Natural killer cell (primary cell): ENCODE measurements at regions not wholly inside any gene's neighbourhood (a gene's known extent, or its start where the extent isn't known, plus 50 kb on each side); places are given as distances from the start of the nearest gene placed in this dataset.
"Not testable (repeated sequence)": the region's sequence is repeated elsewhere in the genome, so short reads cannot be mapped to it uniquely, and the experiment has no call there.

Experiments used
- ATAC-seq, 3 donors: fragments of 150-1000 bp in 2 of 3; fragments of 200-7000 bp in 1 of 3; cut with Tn5 transposase; 1 replicate in 1 of 3; 2 replicates in 2 of 3; pipeline ENCODE4 v1.10.0; 2021; ENCODE audit warnings: mild to moderate bottlenecking in 2 of 3, moderate library complexity in 2 of 3
- DNase-seq, 2 donors: peaks; one replicate each; pipeline versions ENCODE4 v3.0.0 to v3.0.0-alpha.2; 2013 to 2021; ENCODE audit warnings: mixed read lengths in 1 of 2
- H3K27ac ChIP-seq: one replicate; pipeline ENCODE4 v1.5.1; 2013; ENCODE audit warnings: mild to moderate bottlenecking, low read length
- H3K27me3 ChIP-seq: one replicate; pipeline ENCODE4 v1.6.1; 2013; ENCODE audit warnings: low read length; ENCODE audit not compliant: control insufficient read depth, insufficient read depth
- H3K36me3 ChIP-seq: one replicate; pipeline ENCODE4 v1.6.1; 2013; ENCODE audit warnings: low read length; ENCODE audit not compliant: control insufficient read depth, insufficient read depth
- H3K4me1 ChIP-seq: one replicate; pipeline ENCODE4 v1.6.1; 2013; ENCODE audit warnings: low read length; ENCODE audit not compliant: control insufficient read depth, insufficient read depth
- H3K4me3 ChIP-seq: one replicate; pipeline ENCODE4 v1.5.1; 2013; ENCODE audit warnings: low read length
- H3K9me3 ChIP-seq: one replicate; pipeline ENCODE4 v1.6.1; 2013; ENCODE audit warnings: low read length; ENCODE audit not compliant: control insufficient read depth, insufficient read depth
- H3K27ac Mint-ChIP-seq, 2 donors: one replicate each; pipeline ENCODE4 v1.8.0; 2022; ENCODE audit warnings: mild to moderate bottlenecking in 2 of 2, mixed read lengths in 2 of 2, moderate library complexity in 1 of 2
- H3K27me3 Mint-ChIP-seq, 2 donors: one replicate each; pipeline ENCODE4 v1.8.0; 2022; ENCODE audit warnings: low read depth in 2 of 2, mixed read lengths in 2 of 2
- H3K36me3 Mint-ChIP-seq: one replicate; pipeline ENCODE4 v1.8.0; 2022; ENCODE audit warnings: mixed read lengths
- H3K4me1 Mint-ChIP-seq, 2 donors: one replicate each; pipeline ENCODE4 v1.8.0; 2022; ENCODE audit warnings: mixed read lengths in 2 of 2
- H3K4me3 Mint-ChIP-seq: one replicate; pipeline ENCODE4 v1.8.0; 2022; ENCODE audit warnings: mild to moderate bottlenecking, moderate library complexity, mixed read lengths
- H3K9me3 Mint-ChIP-seq, 2 donors: one replicate each; pipeline ENCODE4 v1.8.0; 2022; ENCODE audit warnings: mixed read lengths in 2 of 2
- CTCF ChIP-seq: fragments of 200-600 bp; IDR thresholded peaks from one replicate; pipeline ENCODE4 v1.8.0; 2022; ENCODE audit warnings: antibody characterized with exemption
- WGBS: methylation state at CpG from one replicate; pipeline ENCODE4 v1.1.7; 2013; ENCODE audit warnings: missing lambda C conversion rate; ENCODE audit not compliant: insufficient coverage; 5-methylcytosine and 5-hydroxymethylcytosine counted together
- intact Hi-C: fragments of 100-400 bp; cut with micrococcal nuclease; formaldehyde crosslinking; loops from one replicate; pipeline ENCODE4 v1.14.2; 2022

GRCh38 chr3:145911016-145911415 is 250.0 kb downstream of the PLOD2 start:
- intact Hi-C loops = no loop called here
- no CpG with 5 or more reads among the region's 2 CpGs for WGBS
- no peak overlapping the region for H3K27ac Mint-ChIP-seq

GRCh38 chr3:145915787-145916186 is 245.2 kb downstream of the PLOD2 start:
- Mint-ChIP-seq H3K27me3 (no peaks in the 10 kb centered on the region), H3K4me3 (no peak overlapping the region), H3K4me1 (no peaks in the 10 kb centered on the region), H3K36me3 (peaks cover 17% of the 10 kb centered on the region), H3K27ac (no peak overlapping the region), H3K9me3 (peaks cover 20 to 28% of the 10 kb centered on the region in 2 donors)
- no peaks in the 10 kb centered on the region for H3K9me3 ChIP-seq
- whole genome bisulfite sequencing = 63% methylated on average over 2 of the region's 3 CpGs
- intact Hi-C loops = no loop called here
- H3K4me3 ChIP-seq = no peak overlapping the region
- ATAC-seq (no peak), DNase-seq (no peak)
- no peak for TF ChIP-seq CTCF
- no peaks in the 10 kb centered on the region for H3K4me1 ChIP-seq
- no peaks in the 10 kb centered on the region for H3K27me3 ChIP-seq
- no peaks in the 10 kb centered on the region for H3K36me3 ChIP-seq
- H3K27ac ChIP-seq = no peak overlapping the region

More at GRCh38 chr3:145911016-145911415, 250.0 kb downstream of the PLOD2 start:
- no peak for ATAC-seq
- no peak overlapping the region for H3K27ac ChIP-seq
- Mint-ChIP-seq H3K4me1 (no peaks in the 10 kb centered on the region), H3K36me3 (peaks cover 6% of the 10 kb centered on the region), H3K9me3 (peaks cover 14 to 19% of the 10 kb centered on the region in 2 donors), H3K27me3 (no peaks in the 10 kb centered on the region), H3K4me3 (no peak overlapping the region)
- no peaks in the 10 kb centered on the region for H3K27me3 ChIP-seq
- DNase-seq = no peak
- no peaks in the 10 kb centered on the region for H3K9me3 ChIP-seq
- no peaks in the 10 kb centered on the region for H3K4me1 ChIP-seq
- no peak overlapping the region for H3K4me3 ChIP-seq
- no peaks in the 10 kb centered on the region for H3K36me3 ChIP-seq
- TF ChIP-seq CTCF = no peak

DNA sequence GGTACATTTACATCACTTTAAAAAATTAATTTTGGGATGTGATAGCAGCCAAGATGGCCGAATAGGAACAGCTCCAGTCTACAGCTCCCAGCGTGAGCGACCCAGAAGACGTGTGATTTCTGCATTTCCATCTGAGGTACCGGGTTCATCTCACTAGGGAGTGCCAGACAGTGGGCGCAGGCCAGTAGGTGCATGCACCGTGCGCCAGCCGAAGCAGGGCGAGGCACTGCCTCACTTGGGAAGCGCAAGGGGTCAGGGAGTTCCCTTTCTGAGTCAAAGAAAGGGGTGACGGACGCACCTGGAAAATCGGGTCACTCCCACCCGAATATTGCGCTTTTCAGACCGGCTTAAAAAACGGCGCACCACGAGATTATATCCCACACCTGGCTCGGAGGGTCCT is 233.2 kb downstream of the PLOD2 start:
- 83% methylated on average over 10 of the region's 21 CpGs for WGBS
- H3K4me1 Mint-ChIP-seq, ATAC-seq: not testable (repeated sequence)

GRCh38 chr3:145936971-145937370 is 224.0 kb downstream of the PLOD2 start:
- no peaks in the 10 kb centered on the region for H3K27me3 ChIP-seq
- H3K4me3 ChIP-seq = no peak overlapping the region
- Mint-ChIP-seq H3K4me1 (no peaks in the 10 kb centered on the region), H3K36me3 (no peaks in the 10 kb centered on the region), H3K9me3 (peaks cover 2% of the 10 kb centered on the region in 2 donors), H3K4me3 (no peak overlapping the region), H3K27ac (no peak overlapping the region), H3K27me3 (no peaks in the 10 kb centered on the region)
- ATAC-seq (no peak), DNase-seq (no peak)
- intact Hi-C loops = no loop called here
- no peaks in the 10 kb centered on the region for H3K36me3 ChIP-seq
- no peaks in the 10 kb centered on the region for H3K4me1 ChIP-seq
- WGBS = 89% methylated on average over 6 of the region's 6 CpGs
- no peak overlapping the region for H3K27ac ChIP-seq
- no peak for TF ChIP-seq CTCF
- H3K9me3 ChIP-seq = peaks cover 6% of the 10 kb centered on the region

More for the DNA sequence above, 233.2 kb downstream of the PLOD2 start:
- intact Hi-C loops, H3K36me3 Mint-ChIP-seq, H3K4me3 Mint-ChIP-seq, H3K4me1 ChIP-seq, H3K9me3 ChIP-seq, H3K36me3 ChIP-seq, H3K27me3 ChIP-seq, H3K27ac Mint-ChIP-seq, H3K27me3 Mint-ChIP-seq, H3K4me3 ChIP-seq, DNase-seq, H3K27ac ChIP-seq: not testable (repeated sequence)
- H3K9me3 Mint-ChIP-seq = peaks cover 7 to 13% of the 10 kb centered on the region in 2 donors
